HEK293T (cell line): ENCODE measurements at regions not wholly inside any gene's neighbourhood (a gene's known extent, or its start where the extent isn't known, plus 50 kb on each side); places are given as distances from the start of the nearest gene placed in this dataset.
"Not testable (repeated sequence)": the region's sequence is repeated elsewhere in the genome, so short reads cannot be mapped to it uniquely, and the experiment has no call there.

Experiments
- CTCF ChIA-PET: fragments of 350-600 bp; formaldehyde crosslinking; extraction: SDS; loops from one replicate; lab custom pipeline; 2021; ENCODE audit warnings: antibody characterized with exemption, inconsistent platforms; lab: Yijun Ruan, JAX
- POLR2A ChIA-PET: fragments of 350-600 bp; formaldehyde crosslinking; extraction: SDS; loops from one replicate; lab custom pipeline; 2020; ENCODE audit warnings: antibody characterized with exemption, inconsistent platforms; lab: Yijun Ruan, JAX
- DNase-seq: peaks from one replicate; pipeline ENCODE4 v3.0.0; 2012; ENCODE audit warnings: mixed read lengths; ENCODE audit errors: extremely low spot score
- ARNT ChIP-seq: fragments of 450-650 bp; IDR thresholded peaks from 2 replicates; pipeline ENCODE4 v1.6.1; 2017; ENCODE audit warnings: mild to moderate bottlenecking
- BHLHE40 ChIP-seq: fragments of 450-650 bp; IDR thresholded peaks from 2 replicates; pipeline ENCODE4 v1.6.1; 2016; ENCODE audit warnings: mild to moderate bottlenecking, moderate library complexity, borderline replicate concordance
- CTBP1 ChIP-seq: fragments of 450-650 bp; IDR thresholded peaks from 2 replicates; pipeline ENCODE4 v1.6.1; 2016; ENCODE audit warnings: borderline replicate concordance
- ELF4 ChIP-seq: fragments of 450-650 bp; IDR thresholded peaks from 2 replicates; pipeline ENCODE4 v1.6.1; 2017; ENCODE audit warnings: antibody characterized with exemption
- FOXA1 ChIP-seq: fragments of 450-650 bp; IDR thresholded peaks from 2 replicates; pipeline ENCODE4 v1.6.1; 2016; ENCODE audit warnings: mild to moderate bottlenecking
- FOXK2 ChIP-seq: fragments of 450-650 bp; IDR thresholded peaks from 2 replicates; pipeline ENCODE4 v1.6.1; 2016; ENCODE audit warnings: mild to moderate bottlenecking
- FOXM1 ChIP-seq: fragments of 450-650 bp; IDR thresholded peaks from 2 replicates; pipeline ENCODE4 v1.6.1; 2017; ENCODE audit warnings: mild to moderate bottlenecking, borderline replicate concordance
- HDGF ChIP-seq: fragments of 450-650 bp; IDR thresholded peaks from 2 replicates; pipeline ENCODE4 v1.6.1; 2017; ENCODE audit warnings: antibody characterized with exemption, borderline replicate concordance
- L3MBTL2 ChIP-seq: fragments of 450-650 bp; conservative IDR thresholded peaks from 2 replicates; pipeline ENCODE4 v1.6.1; 2016; ENCODE audit warnings: mild to moderate bottlenecking
- LEF1 ChIP-seq: fragments of 450-650 bp; IDR thresholded peaks from 2 replicates; pipeline ENCODE4 v1.6.1; 2017; ENCODE audit warnings: mild to moderate bottlenecking, borderline replicate concordance
- NFRKB ChIP-seq: fragments of 450-650 bp; IDR thresholded peaks from 2 replicates; pipeline ENCODE4 v1.6.1; 2016; ENCODE audit warnings: mild to moderate bottlenecking, moderate library complexity
- PKNOX1 ChIP-seq: fragments of 450-650 bp; IDR thresholded peaks from 2 replicates; pipeline ENCODE4 v1.6.1; 2016
- SP1 ChIP-seq: fragments of 450-650 bp; IDR thresholded peaks from 2 replicates; pipeline ENCODE4 v1.6.1; 2017
- SUZ12 ChIP-seq: fragments of 450-650 bp; IDR thresholded peaks from 2 replicates; pipeline ENCODE4 v1.6.1; 2016; ENCODE audit warnings: mild to moderate bottlenecking
- TARDBP ChIP-seq: fragments of 450-650 bp; IDR thresholded peaks from 2 replicates; pipeline ENCODE4 v1.6.1; 2016
- ZNF384 ChIP-seq: fragments of 450-650 bp; IDR thresholded peaks from 2 replicates; pipeline ENCODE4 v1.6.1; 2016

- DNase-seq = no peak
- TF ChIP-seq L3MBTL2 (no peak), FOXA1 (no peak)
- POLR2A ChIA-PET = no interaction called here
- CTCF ChIA-PET = no interaction called here
Observed at GRCh38 chr7:67916571-67917436, 920.2 kb downstream of the TYW1 start.

GRCh38 chr7:67917437-67917755 is 920.8 kb downstream of the TYW1 start:
- CTCF ChIA-PET = no interaction called here
- POLR2A ChIA-PET = no interaction called here
- TF ChIP-seq TARDBP = no peak
- no peak for TF ChIP-seq BHLHE40
- no peak for TF ChIP-seq HDGF
- no peak for TF ChIP-seq ELF4
- TF ChIP-seq LEF1 = no peak
- TF ChIP-seq FOXA1 = no peak
- TF ChIP-seq CTBP1 = no peak
- no peak for TF ChIP-seq ZNF384
- no peak for TF ChIP-seq SUZ12
- no peak for TF ChIP-seq ARNT
- no peak for TF ChIP-seq FOXM1
- no peak for TF ChIP-seq L3MBTL2
- no peak for TF ChIP-seq NFRKB
- TF ChIP-seq PKNOX1 = no peak
- TF ChIP-seq SP1 = no peak
- TF ChIP-seq FOXK2 = no peak
- DNase-seq = no peak

- no peak for DNase-seq
- no peak for TF ChIP-seq ARNT
- no peak for TF ChIP-seq FOXK2
- no peak for TF ChIP-seq NFRKB
- no peak for TF ChIP-seq CTBP1
- TF ChIP-seq L3MBTL2 = no peak
- no peak for TF ChIP-seq PKNOX1
- no peak for TF ChIP-seq HDGF
- no peak for TF ChIP-seq TARDBP
- POLR2A ChIA-PET = no interaction called here
- CTCF ChIA-PET = no interaction called here
Observed at GRCh38 chr7:67918158-67918557, 921.5 kb downstream of the TYW1 start.

GRCh38 chr7:67923286-67923685 is 926.7 kb downstream of the TYW1 start:
- TF ChIP-seq ELF4 (no peak), CTBP1 (no peak), ARNT (no peak), FOXM1 (no peak), ZNF384 (no peak), TARDBP (no peak), SUZ12 (no peak), SP1 (no peak), FOXK2 (no peak), BHLHE40 (no peak), NFRKB (no peak), LEF1 (no peak), L3MBTL2 (no peak), FOXA1 (no peak), HDGF (no peak)
- POLR2A ChIA-PET = no interaction called here

GRCh38 chr7:67928141-67928540 is 931.5 kb downstream of the TYW1 start:
- no peak for TF ChIP-seq PKNOX1
- no peak for TF ChIP-seq SP1
- no peak for TF ChIP-seq ELF4
- no peak for TF ChIP-seq FOXM1
- TF ChIP-seq NFRKB = no peak
- no peak for TF ChIP-seq FOXA1
- no peak for TF ChIP-seq HDGF
- no peak for TF ChIP-seq FOXK2
- TF ChIP-seq SUZ12 = no peak
- no peak for TF ChIP-seq L3MBTL2
- no peak for TF ChIP-seq CTBP1
- TF ChIP-seq TARDBP = no peak
- no peak for TF ChIP-seq BHLHE40
- TF ChIP-seq LEF1 = no peak
- no peak for TF ChIP-seq ZNF384
- TF ChIP-seq ARNT = no peak
- no peak for DNase-seq
- CTCF ChIA-PET = no interaction called here
- POLR2A ChIA-PET = no interaction called here

More at GRCh38 chr7:67923286-67923685, 926.7 kb downstream of the TYW1 start:
- CTCF ChIA-PET = no interaction called here
- no peak for DNase-seq

- CTCF ChIA-PET, DNase-seq, POLR2A ChIA-PET: not testable (repeated sequence)
Observed at GRCh38 chr7:67936447-67936846, 939.8 kb downstream of the TYW1 start.
